Stomach (tissue), 8 donors: ENCODE measurements at regions not wholly inside any gene's neighbourhood (a gene's known extent, or its start where the extent isn't known, plus 50 kb on each side); places are given as distances from the start of the nearest gene placed in this dataset.
A peak's percentile ranks its signal among the peaks of the same experiment; 100 is the strongest.

ENCODE experiments used
- DNase-seq, 2 donors: peaks; one replicate each; pipeline versions ENCODE4 v3.0.0 to v3.0.0-alpha.2; 2013 to 2019
- H3K27ac ChIP-seq, 5 donors: fragments of 200-600 bp in 4 of 5; sonication (generic) in 4 of 5; one replicate each; pipeline ENCODE4 v1.5.1; 2013 to 2019; ENCODE audit warnings: mild to moderate bottlenecking in 1 of 5, moderate library complexity in 1 of 5
- H3K27me3 ChIP-seq, 3 donors: fragments of 200-600 bp; sonication (generic); one replicate each; pipeline ENCODE4 v1.5.1; 2017 to 2019; ENCODE audit warnings: mixed run types in 1 of 3
- H3K36me3 ChIP-seq, 4 donors: fragments of 200-600 bp; sonication (generic); 1 replicate in 3 of 4; 2 replicates in 1 of 4; pipeline ENCODE4 v1.5.1; 2016 to 2019
- H3K4me1 ChIP-seq, 4 donors: fragments of 200-600 bp; sonication (generic); one replicate each; pipeline ENCODE4 v1.5.1; 2016 to 2019
- H3K4me3 ChIP-seq, 4 donors: fragments of 200-600 bp; sonication (generic) in 3 of 4; one replicate each; pipeline ENCODE4 v1.5.1; 2016 to 2019; ENCODE audit warnings: mild to moderate bottlenecking in 1 of 4
- H3K9me3 ChIP-seq, 4 donors: fragments of 200-600 bp; sonication (generic); one replicate each; pipeline ENCODE4 v1.5.1; 2016 to 2019
- EP300 ChIP-seq: sonication (generic); formaldehyde crosslinking; IDR thresholded peaks from one replicate; pipeline ENCODE4 v1.6.1; 2017; ENCODE audit warnings: antibody characterized with exemption
- POLR2A ChIP-seq, 4 donors: fragments of 450-650 bp; IDR thresholded peaks; one replicate each; pipeline ENCODE4 v1.6.1; 2016; ENCODE audit warnings: antibody characterized with exemption in 4 of 4, control low read depth in 2 of 4, mild to moderate bottlenecking in 1 of 4, moderate library complexity in 1 of 4
- POLR2AphosphoS5 ChIP-seq, 3 donors: sonication (generic); formaldehyde crosslinking; IDR thresholded peaks; one replicate each; pipeline ENCODE4 v1.6.1; 2016; ENCODE audit warnings: antibody characterized with exemption in 3 of 3
- WGBS, 5 donors: extraction: QIAGEN DNeasy Blood & Tissue Kit in 3 of 5; methylation state at CpG; one replicate each; pipeline versions ENCODE4 v1.1.5 to v1.1.7; 2013 to 2018; 5-methylcytosine and 5-hydroxymethylcytosine counted together
- intact Hi-C: fragments of 100-400 bp; cut with DNase I; formaldehyde crosslinking; loops from one replicate; pipeline ENCODE4 v1.15.1; 2023; ENCODE audit warnings: low total_unique reads
- TF ChIP-seq, protein P1 (sequence below), 7 experiments: fragments of 450-650 bp in 4 of 7; fragments of 200-600 bp in 3 of 7; sonication (generic) in 3 of 7; IDR thresholded peaks; one replicate each; pipeline ENCODE4 v1.5.1; 2016 to 2019; ENCODE audit warnings: antibody characterized with exemption in 7 of 7, control low read depth in 2 of 7, mild to moderate bottlenecking in 1 of 7
- donor health status: healthy with polysubstance abuse.
- donor health status: Bipolar disorder and iron deficiency.
- donor health status: healthy.

GRCh38 chr6:112571488-112572270 lies 224.5 kb downstream of the RFPL4B start:
- H3K27me3 ChIP-seq, result no peaks in the 10 kb centered on the region
- TF ChIP-seq, protein P1, sequence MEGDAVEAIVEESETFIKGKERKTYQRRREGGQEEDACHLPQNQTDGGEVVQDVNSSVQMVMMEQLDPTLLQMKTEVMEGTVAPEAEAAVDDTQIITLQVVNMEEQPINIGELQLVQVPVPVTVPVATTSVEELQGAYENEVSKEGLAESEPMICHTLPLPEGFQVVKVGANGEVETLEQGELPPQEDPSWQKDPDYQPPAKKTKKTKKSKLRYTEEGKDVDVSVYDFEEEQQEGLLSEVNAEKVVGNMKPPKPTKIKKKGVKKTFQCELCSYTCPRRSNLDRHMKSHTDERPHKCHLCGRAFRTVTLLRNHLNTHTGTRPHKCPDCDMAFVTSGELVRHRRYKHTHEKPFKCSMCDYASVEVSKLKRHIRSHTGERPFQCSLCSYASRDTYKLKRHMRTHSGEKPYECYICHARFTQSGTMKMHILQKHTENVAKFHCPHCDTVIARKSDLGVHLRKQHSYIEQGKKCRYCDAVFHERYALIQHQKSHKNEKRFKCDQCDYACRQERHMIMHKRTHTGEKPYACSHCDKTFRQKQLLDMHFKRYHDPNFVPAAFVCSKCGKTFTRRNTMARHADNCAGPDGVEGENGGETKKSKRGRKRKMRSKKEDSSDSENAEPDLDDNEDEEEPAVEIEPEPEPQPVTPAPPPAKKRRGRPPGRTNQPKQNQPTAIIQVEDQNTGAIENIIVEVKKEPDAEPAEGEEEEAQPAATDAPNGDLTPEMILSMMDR (IDR thresholded peaks at IDR 0.05), result no peak
- no peak for TF ChIP-seq EP300
- no peak for TF ChIP-seq POLR2A (IDR thresholded peaks at IDR 0.05)
- no peak for TF ChIP-seq POLR2AphosphoS5 (IDR thresholded peaks at IDR 0.05)
- WGBS, 5 donors, result 23 to 40% (median 25%) methylated on average over 5 of the region's 5 CpGs
- H3K36me3 ChIP-seq, result no peaks in the 10 kb centered on the region
- H3K4me3 ChIP-seq, result no peak overlapping the region
- intact Hi-C loops, result no loop called here
- H3K9me3 ChIP-seq, result no peaks in the 10 kb centered on the region
- peak; percentile 73 to 74 for DNase-seq
- H3K4me1 ChIP-seq, result peaks cover 0 to 23% (median 10%) of the 10 kb centered on the region in 4 donors
- peak overlapping the region in 1 of 5 donors; percentile 31 for H3K27ac ChIP-seq

DNA sequence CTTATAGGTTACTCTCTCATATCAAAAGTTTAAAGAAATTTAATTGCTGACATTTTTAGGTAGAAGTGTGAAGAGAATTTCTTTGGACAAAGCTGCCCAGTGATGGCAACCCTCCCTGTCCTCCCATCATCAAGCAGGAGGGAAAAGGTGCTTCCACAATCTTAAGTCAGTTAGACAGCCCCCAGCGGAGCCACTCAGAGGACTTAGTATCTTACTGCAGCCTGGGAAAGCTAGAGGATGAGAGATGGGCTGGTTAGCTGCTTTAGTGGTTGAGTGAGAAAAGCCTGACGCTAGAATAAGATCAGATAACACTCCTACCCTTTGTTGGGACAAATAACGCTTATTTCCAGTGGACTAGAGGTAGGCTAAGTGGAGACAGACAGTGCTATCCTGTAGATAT lies 227.1 kb downstream of the RFPL4B start:
- no peak for DNase-seq
- Histone ChIP-seq H3K27ac (no peak overlapping the region), H3K4me3 (no peak overlapping the region), H3K9me3 (no peaks in the 10 kb centered on the region), H3K4me1 (peaks cover 0 to 23% (median 10%) of the 10 kb centered on the region in 4 donors), H3K27me3 (no peaks in the 10 kb centered on the region), H3K36me3 (no peaks in the 10 kb centered on the region)
- TF ChIP-seq, protein P1 (IDR thresholded peaks at IDR 0.05), result no peak
- TF ChIP-seq POLR2AphosphoS5 (IDR thresholded peaks at IDR 0.05) (no peak), POLR2A (IDR thresholded peaks at IDR 0.05) (no peak), EP300 (no peak)
- intact Hi-C loops, result no loop called here
- WGBS, 5 donors, result 69 to 80% (median 77%) methylated on average over 3 of the region's 3 CpGs

GRCh38 chr6:112575309-112575834 lies 228.2 kb downstream of the RFPL4B start:
- H3K27ac ChIP-seq, result no peak overlapping the region
- WGBS, 5 donors, result 74 to 90% (median 85%) methylated on average over 3 of the region's 3 CpGs
- no peaks in the 10 kb centered on the region for H3K36me3 ChIP-seq
- no peaks in the 10 kb centered on the region for H3K9me3 ChIP-seq
- intact Hi-C loops, result no loop called here
- no peaks in the 10 kb centered on the region for H3K27me3 ChIP-seq
- TF ChIP-seq POLR2A (IDR thresholded peaks at IDR 0.05) (no peak), EP300 (no peak), POLR2AphosphoS5 (IDR thresholded peaks at IDR 0.05) (no peak)
- TF ChIP-seq, protein P1 (IDR thresholded peaks at IDR 0.05), result no peak
- no peak overlapping the region for H3K4me3 ChIP-seq
- peaks cover 0 to 21% (median 10%) of the 10 kb centered on the region in 4 donors for H3K4me1 ChIP-seq
- DNase-seq, result no peak

- no peak overlapping the region for H3K27ac ChIP-seq
- TF ChIP-seq, protein P1 (IDR thresholded peaks at IDR 0.05), result no peak
- TF ChIP-seq POLR2AphosphoS5 (IDR thresholded peaks at IDR 0.05) (no peak), POLR2A (IDR thresholded peaks at IDR 0.05) (no peak), EP300 (no peak)
- H3K27me3 ChIP-seq, result no peaks in the 10 kb centered on the region
- H3K36me3 ChIP-seq, result no peaks in the 10 kb centered on the region
- H3K9me3 ChIP-seq, result no peaks in the 10 kb centered on the region
- peaks cover 0 to 12% (median 5%) of the 10 kb centered on the region in 4 donors for H3K4me1 ChIP-seq
- no peak overlapping the region for H3K4me3 ChIP-seq
- no peak for DNase-seq
- intact Hi-C loops, result no loop called here
Measured at GRCh38 chr6:112576423-112576822, 229.3 kb downstream of the RFPL4B start.
